Endothelial cell of umbilical vein (primary cell): ENCODE measurements at regions not wholly inside any gene's neighbourhood (a gene's known extent, or its start where the extent isn't known, plus 50 kb on each side); places are given as distances from the start of the nearest gene placed in this dataset.

Experiments used
- BruUV-seq: library from RNA; stranded (reverse); fragments of 400-500 nt; replicated peaks from 2 replicates; lab custom pipeline; 2021; lab: Mats Ljungman, UMichigan
- CTCF ChIA-PET: fragments of 300-600, 350-600 bp; sonication (Branson Sonifier 250); formaldehyde crosslinking; loops from one replicate; lab custom pipeline; 2021; ENCODE audit warnings: antibody characterized with exemption, inconsistent platforms; lab: Charles Lee
- POLR2A ChIA-PET: fragments of 300-600, 350-600 bp; sonication (Branson Sonifier 250); formaldehyde crosslinking; loops from one replicate; lab custom pipeline; 2021; ENCODE audit warnings: antibody characterized with exemption, inconsistent platforms; lab: Charles Lee
- DNase-seq: peaks from one replicate; pipeline ENCODE4 v3.0.0-alpha.2; 2011; ENCODE audit warnings: low read depth, low spot score
- FAIRE-seq: peaks from 2 replicates; lab custom pipeline; 2011; peaks lifted over from hg19 to GRCh38; lab: Jason Lieb, UNC
- H2AFZ ChIP-seq: 2 replicates; pipeline ENCODE4 v1.6.0; 2012; ENCODE audit warnings: low read depth, low read length, control low read depth, inconsistent platforms
- H3K27ac ChIP-seq: 2 replicates; pipeline ENCODE4 v1.5.1; 2011; ENCODE audit warnings: low read depth, mild to moderate bottlenecking, control low read depth, low read length, moderate library complexity; ENCODE audit not compliant: insufficient read depth
- H3K27me3 ChIP-seq, 2 experiments: 2 replicates each; pipeline versions ENCODE4 v1.6.0 to v1.6.1; 2011; ENCODE audit warnings: low read length in 2 of 2, mixed read lengths in 1 of 2; ENCODE audit not compliant: control insufficient read depth in 2 of 2, insufficient read depth in 2 of 2
- H3K36me3 ChIP-seq, 2 experiments: 2 replicates in 1 of 2; 3 replicates in 1 of 2; pipeline ENCODE4 v1.5.1; 2011; ENCODE audit warnings: low read length in 2 of 2, mild to moderate bottlenecking in 1 of 2, moderate library complexity in 1 of 2; ENCODE audit not compliant: control insufficient read depth in 2 of 2, insufficient read depth in 2 of 2; ENCODE audit errors: extremely low read depth in 1 of 2
- H3K4me1 ChIP-seq: 3 replicates; pipeline ENCODE4 v1.5.1; 2011; ENCODE audit warnings: mild to moderate bottlenecking, low read length; ENCODE audit not compliant: control insufficient read depth, insufficient read depth; ENCODE audit errors: extremely low read depth
- H3K4me2 ChIP-seq: 2 replicates; pipeline ENCODE4 v1.6.1; 2011; ENCODE audit warnings: low read length, control low read depth, mixed read lengths; ENCODE audit not compliant: insufficient read depth
- H3K4me3 ChIP-seq, 3 experiments: fragments of 200-600 bp in 1 of 3; sonication (generic), shearing (Covaris generic) in 1 of 3; replicated peaks in 1 of 3; 2 replicates each; pipeline ENCODE4 v1.5.1; 2011 to 2016; ENCODE audit warnings: control low read depth in 3 of 3, low read length in 3 of 3, mild to moderate bottlenecking in 2 of 3, inconsistent platforms in 1 of 3, low read depth in 1 of 3, moderate library complexity in 1 of 3; ENCODE audit not compliant: insufficient read depth in 1 of 3
- H3K79me2 ChIP-seq: 2 replicates; pipeline ENCODE4 v1.6.0; 2012; ENCODE audit warnings: low read length, inconsistent platforms; ENCODE audit not compliant: control insufficient read depth, insufficient read depth
- H3K9ac ChIP-seq: replicated peaks from 2 replicates; pipeline ENCODE3; 2011; ENCODE audit warnings: low read length, control low read depth; ENCODE audit not compliant: insufficient read depth; ENCODE audit errors: extremely low read depth
- H3K9me1 ChIP-seq: replicated peaks from 3 replicates; pipeline ENCODE4 v1.6.0; 2011; ENCODE audit warnings: mild to moderate bottlenecking, low read length; ENCODE audit not compliant: control insufficient read depth, insufficient read depth; ENCODE audit errors: extremely low read depth
- H3K9me3 ChIP-seq: replicated peaks from 2 replicates; pipeline ENCODE4 v1.5.1; 2012; ENCODE audit warnings: low read length, inconsistent platforms; ENCODE audit not compliant: control insufficient read depth, insufficient read depth
- H4K20me1 ChIP-seq: replicated peaks from 2 replicates; pipeline ENCODE3; 2011; ENCODE audit warnings: mild to moderate bottlenecking, low read length; ENCODE audit not compliant: control insufficient read depth, insufficient read depth; ENCODE audit errors: extremely low read depth
- EZH2 ChIP-seq: IDR thresholded peaks from 2 replicates; pipeline ENCODE4 v1.6.1; 2012; ENCODE audit warnings: borderline replicate concordance, low read depth, mild to moderate bottlenecking, moderate library complexity, low read length, inconsistent platforms; ENCODE audit not compliant: severe bottlenecking
- MAX ChIP-seq: IDR thresholded peaks from 2 replicates; pipeline ENCODE4 v1.6.1; 2011; ENCODE audit not compliant: insufficient read depth, insufficient read length
- dilution Hi-C: fragments of 300-500 bp; cut with MboI; formaldehyde crosslinking; loops from one replicate; pipeline ENCODE4 v1.15.0; 2019; ENCODE audit warnings: low sequenced_read_pairs; ENCODE audit not compliant: extremely low pct_ligation_motif_present
- intact Hi-C: fragments of 100-400 bp; cut with micrococcal nuclease; formaldehyde crosslinking; loops from one replicate; pipeline ENCODE4 v1.10.0; 2022

DNA sequence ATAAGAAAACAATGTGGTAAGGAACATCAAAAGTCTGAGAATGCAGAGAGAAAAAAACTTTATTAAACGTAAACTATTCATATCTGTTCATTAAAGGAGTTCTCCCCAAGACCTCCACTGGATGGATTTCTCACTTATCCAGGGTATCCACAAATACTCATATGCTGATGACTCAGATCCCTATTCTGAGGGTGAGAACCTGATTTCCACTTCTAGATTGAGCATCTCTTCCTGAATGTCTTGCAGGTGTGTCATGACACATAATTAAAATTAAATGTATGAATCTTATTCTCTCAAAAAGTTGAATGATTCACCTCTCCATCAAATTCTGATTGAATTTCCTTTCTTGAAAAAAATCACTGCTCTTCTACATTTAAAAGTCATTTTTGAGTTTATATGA is 199.9 kb downstream of the MFSD1 start:
- no peaks in the 10 kb centered on the region for H3K36me3 ChIP-seq
- H3K27ac ChIP-seq = no peak overlapping the region
- FAIRE-seq (no peak), DNase-seq (no peak)
- ChIA-PET CTCF (interaction anchor here (1.2 to 1.7 kb wide), 2 partner anchors 14 to 251 kb away, joined by 3 to 5 read pairs; no protein-coding TSS in a partner anchor), POLR2A (no interaction called here)
- no peaks in the 10 kb centered on the region for H3K27me3 ChIP-seq
- H3K79me2 ChIP-seq = no peaks in the 10 kb centered on the region
- H3K4me2 ChIP-seq = no peak overlapping the region
- H4K20me1 ChIP-seq = no peaks in the 10 kb centered on the region
- H3K9ac ChIP-seq = no peak overlapping the region
- H3K9me1 ChIP-seq = no peaks in the 10 kb centered on the region
- BruUV-seq = no TSS peak
- no peak overlapping the region for H3K4me3 ChIP-seq
- no peaks in the 10 kb centered on the region for H3K4me1 ChIP-seq
- no peak for TF ChIP-seq EZH2
- intact Hi-C loops (no loop called here), dilution Hi-C loops (no loop called here)
- H2AFZ ChIP-seq = no peak overlapping the region
- no peaks in the 10 kb centered on the region for H3K9me3 ChIP-seq

- Histone ChIP-seq H3K4me3 (no peak overlapping the region), H3K4me1 (no peaks in the 10 kb centered on the region), H4K20me1 (no peaks in the 10 kb centered on the region), H3K27me3 (no peaks in the 10 kb centered on the region), H3K9me3 (no peaks in the 10 kb centered on the region), H3K4me2 (no peak overlapping the region), H3K9me1 (no peaks in the 10 kb centered on the region), H3K27ac (no peak overlapping the region), H3K36me3 (no peaks in the 10 kb centered on the region), H3K9ac (no peak overlapping the region), H2AFZ (no peak overlapping the region), H3K79me2 (no peaks in the 10 kb centered on the region)
- POLR2A ChIA-PET = no interaction called here
- intact Hi-C loops = no loop called here
- no peak for DNase-seq
- dilution Hi-C loops = no loop called here
- no peak for FAIRE-seq
- no TSS peak for BruUV-seq
- CTCF ChIA-PET = no interaction called here
- TF ChIP-seq MAX = no peak
Measured at GRCh38 chr3:159005137-159005536, 203.3 kb downstream of the MFSD1 start.
